GM18519 (cell line): ENCODE measurements at regions not wholly inside any gene's neighbourhood (a gene's known extent, or its start where the extent isn't known, plus 50 kb on each side); places are given as distances from the start of the nearest gene placed in this dataset.

Experiments used
- ATAC-seq: cut with Tn5 transposase; IDR thresholded peaks from one replicate; pipeline ENCODE4 v1.9.1; 2021; ENCODE audit warnings: mild to moderate bottlenecking, moderate library complexity; ENCODE audit not compliant: unreplicated experiment, low FRiP score

GRCh38 chr3:147737376-147737775 lies 328.2 kb downstream of the ZIC1 start:
- no peak for ATAC-seq

- no peak for ATAC-seq
Measured at GRCh38 chr3:147740928-147741327, 331.8 kb downstream of the ZIC1 start.

- no peak for ATAC-seq
Measured at GRCh38 chr3:147744967-147745366, 335.8 kb downstream of the ZIC1 start.

- no peak for ATAC-seq
Measured at GRCh38 chr3:147755310-147755709, 346.1 kb downstream of the ZIC1 start.

GRCh38 chr3:147756476-147756875 lies 347.3 kb downstream of the ZIC1 start:
- ATAC-seq, result no peak

GRCh38 chr3:147757866-147758265 lies 348.7 kb downstream of the ZIC1 start:
- ATAC-seq, result no peak

- no peak for ATAC-seq
Measured at GRCh38 chr3:147758771-147759170, 349.6 kb downstream of the ZIC1 start.

- no peak for ATAC-seq
Measured at GRCh38 chr3:147760085-147760484, 350.9 kb downstream of the ZIC1 start.

GRCh38 chr3:147760941-147761340 lies 351.8 kb downstream of the ZIC1 start:
- ATAC-seq, result no peak

GRCh38 chr3:147773116-147773630 lies 364.0 kb downstream of the ZIC1 start:
- no peak for ATAC-seq

- no peak for ATAC-seq
Measured at GRCh38 chr3:147775411-147775810, 366.2 kb downstream of the ZIC1 start.

- ATAC-seq, result no peak
Measured at GRCh38 chr3:147775816-147776530, 366.8 kb downstream of the ZIC1 start.

- ATAC-seq, result no peak
Measured at GRCh38 chr3:147793841-147794240, 384.7 kb downstream of the ZIC1 start.

- no peak for ATAC-seq
Measured at GRCh38 chr3:147794596-147794995, 385.4 kb downstream of the ZIC1 start.

- ATAC-seq, result no peak
Measured at GRCh38 chr3:147795418-147795817, 386.3 kb downstream of the ZIC1 start.

- ATAC-seq, result no peak
Measured at GRCh38 chr3:147797095-147797494, 387.9 kb downstream of the ZIC1 start.

GRCh38 chr3:147799601-147800000 lies 390.4 kb downstream of the ZIC1 start:
- ATAC-seq, result no peak

GRCh38 chr3:147807776-147808175 lies 398.6 kb downstream of the ZIC1 start:
- ATAC-seq, result no peak

- ATAC-seq, result no peak
Measured at GRCh38 chr3:147809206-147809605, 400.0 kb downstream of the ZIC1 start.

GRCh38 chr3:147812186-147812911 lies 403.2 kb downstream of the ZIC1 start:
- no peak for ATAC-seq

- no peak for ATAC-seq
Measured at GRCh38 chr3:147813256-147813655, 404.1 kb downstream of the ZIC1 start.

- ATAC-seq, result no peak
Measured at GRCh38 chr3:147816752-147817151, 407.6 kb downstream of the ZIC1 start.
